Right cardiac atrium (tissue), 5 donors: ENCODE measurements at regions not wholly inside any gene's neighbourhood (a gene's known extent, or its start where the extent isn't known, plus 50 kb on each side); places are given as distances from the start of the nearest gene placed in this dataset.

Experiments used
- ATAC-seq, 2 donors: fragments of 200-7000 bp; cut with Tn5 transposase; one replicate each; pipeline versions ENCODE4 v1.8.0 to v1.9.1; 2020; ENCODE audit warnings: moderate library complexity in 2 of 2, mild to moderate bottlenecking in 1 of 2
- DNase-seq, 3 donors: peaks; one replicate each; pipeline ENCODE4 v3.0.0-alpha.2; 2020
- H3K27ac ChIP-seq: one replicate; pipeline ENCODE4 v1.5.1; 2013; ENCODE audit warnings: mild to moderate bottlenecking, low read length, control low read depth, moderate library complexity
- H3K27me3 ChIP-seq: one replicate; pipeline ENCODE4 v1.6.1; 2013; ENCODE audit not compliant: control insufficient read depth, insufficient read depth
- H3K4me1 ChIP-seq: one replicate; pipeline ENCODE4 v1.6.1; 2013; ENCODE audit warnings: low read length; ENCODE audit not compliant: control insufficient read depth, insufficient read depth
- H3K4me3 ChIP-seq: one replicate; pipeline ENCODE4 v1.5.1; 2013; ENCODE audit warnings: low read length, control low read depth
- H3K9me3 ChIP-seq: one replicate; pipeline ENCODE4 v1.6.1; 2013; ENCODE audit warnings: low read length; ENCODE audit not compliant: control insufficient read depth
- WGBS: extraction: QIAGEN DNeasy Blood & Tissue Kit; methylation state at CpG from one replicate; pipeline ENCODE4 v1.1.7; 2013; 5-methylcytosine and 5-hydroxymethylcytosine counted together
- intact Hi-C, 4 donors: fragments of 100-400 bp; cut with DNase I; formaldehyde crosslinking; loops; one replicate each; pipeline versions ENCODE4 v1.11.0 to v1.14.0; 2022 to 2023
- donor health status: healthy with polysubstance abuse.
- donor health status: DM: no; HTN: yes; CAD: no.
- donor health status: DM: no; HTN: no; CAD: no.
- donor health status: DM: no; HTN: yes; CAD: no; lungs with severe emphysema.
- donor health status: DM: yes; HTN: yes; CAD: no.

DNA sequence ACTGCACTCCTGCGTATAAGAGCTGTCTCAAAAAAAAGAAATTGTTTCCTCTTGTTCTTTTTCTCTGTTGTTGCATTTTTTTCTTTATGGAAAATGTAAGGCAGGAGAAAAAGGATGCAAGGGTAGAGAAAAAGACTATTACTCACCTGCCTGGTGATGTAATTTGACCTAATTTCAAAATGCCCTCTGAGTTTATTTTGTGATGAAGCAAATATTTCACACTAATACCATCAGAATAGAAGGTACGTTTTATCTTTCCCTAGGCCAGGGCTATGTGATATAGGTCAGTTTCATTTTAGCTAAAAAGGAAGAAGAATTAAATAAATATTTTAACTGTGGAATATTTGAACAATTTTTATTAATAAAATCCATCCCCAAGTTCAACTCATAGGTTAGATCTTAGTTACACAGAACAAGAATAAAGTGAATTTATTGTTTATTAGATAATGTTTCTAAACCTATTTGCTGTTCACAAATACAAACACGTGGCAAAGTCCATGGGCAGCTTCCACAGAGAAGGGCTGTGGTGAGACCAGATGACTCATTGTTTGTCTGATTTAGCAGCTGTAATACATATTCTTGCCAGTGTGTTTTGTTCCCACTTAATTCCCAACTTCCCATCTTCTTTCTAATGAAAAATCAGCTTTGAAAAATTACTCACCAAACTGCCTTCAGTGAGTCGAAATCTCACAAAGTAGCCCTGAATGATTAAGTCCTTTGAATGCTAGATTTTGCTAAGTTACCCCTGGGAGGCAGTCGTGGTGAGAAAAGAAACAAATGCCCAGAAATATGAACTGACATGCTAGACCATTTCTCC is 52.8 kb upstream of the CCDC112 start:
- Histone ChIP-seq H3K27me3 (no peaks in the 10 kb centered on the region), H3K27ac (no peak overlapping the region), H3K4me3 (no peak overlapping the region), H3K9me3 (no peaks in the 10 kb centered on the region), H3K4me1 (no peaks in the 10 kb centered on the region)
- DNase-seq (peak; percentile 18 to 57 (median 44)), ATAC-seq (peak; percentile 73 to 83)
- 46% methylated on average over 5 of the region's 5 CpGs for WGBS
- intact Hi-C loops: no loop called here

DNA sequence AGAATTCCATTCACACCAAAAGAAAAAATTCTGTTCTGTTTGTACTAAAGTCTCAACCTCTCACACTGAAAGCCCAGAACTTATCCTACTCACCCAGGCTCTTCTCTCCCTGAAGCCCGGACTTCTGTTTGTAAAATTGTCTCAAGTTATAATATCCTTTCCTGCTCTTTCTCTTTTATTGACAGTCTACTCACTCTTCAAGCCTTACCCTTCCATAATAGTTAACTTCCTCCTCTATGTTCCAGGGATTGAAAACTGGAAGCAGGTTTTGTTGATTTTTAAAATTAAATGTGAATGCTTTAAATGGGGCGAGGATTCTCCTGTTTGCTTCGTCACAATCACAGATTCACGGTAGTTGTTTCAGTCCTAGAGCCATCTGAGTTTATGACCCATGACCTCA is 51.7 kb upstream of the CCDC112 start:
- ATAC-seq (no peak), DNase-seq (no peak)
- Histone ChIP-seq H3K27me3 (no peaks in the 10 kb centered on the region), H3K9me3 (no peaks in the 10 kb centered on the region), H3K4me1 (no peaks in the 10 kb centered on the region), H3K27ac (no peak overlapping the region), H3K4me3 (no peak overlapping the region)
- WGBS: 92% methylated on average over 4 of the region's 4 CpGs
- intact Hi-C loops: no loop called here
